ENCODE measurements at regions not wholly inside any gene's neighbourhood (a gene's known extent, or its start where the extent isn't known, plus 50 kb on each side); places are given as distances from the start of the nearest gene placed in this dataset.

- no peak for TF ChIP-seq UBTF (IDR thresholded peaks at IDR 0.05; ENCODE audit: borderline replicate concordance in 1 of 2, low read depth in 2 of 2, low read length in 2 of 2)
- no peak for TF ChIP-seq CHD1 (IDR thresholded peaks at IDR 0.05; ENCODE audit: low read length)
- TF ChIP-seq MEIS2 (IDR thresholded peaks at IDR 0.05; ENCODE audit: partially characterized antibody) = peak; percentile 16
- TF ChIP-seq SREBF1 (IDR thresholded peaks at IDR 0.05; ENCODE audit: borderline replicate concordance, low read depth, low read length) = no peak
- no peak for TF ChIP-seq NCOA6 (IDR thresholded peaks at IDR 0.05)
- no peak for TF ChIP-seq CUX1 (CRISPR knock-in tag; IDR thresholded peaks at IDR 0.05)
- TF ChIP-seq MAFK (IDR thresholded peaks at IDR 0.05; ENCODE audit: low read length) = peak; percentile 57; the same call in 1 of the 2 replicates
- TF ChIP-seq LEF1 (IDR thresholded peaks at IDR 0.05) = 0 out of 2 replicates have a peak, but pooled peaks have one; percentile 27
- TF ChIP-seq GTF2F1 (IDR thresholded peaks at IDR 0.05; ENCODE audit: low read depth, low read length) = no peak
- TF ChIP-seq MTA3 (IDR thresholded peaks at IDR 0.05; ENCODE audit: borderline replicate concordance) = no peak
- no peak for TF ChIP-seq TFE3 (CRISPR knock-in tag; IDR thresholded peaks at IDR 0.05)
- TF ChIP-seq ZNF121 (CRISPR knock-in tag; conservative IDR thresholded peaks at IDR 0.05) = no peak
- no peak for TF ChIP-seq PHB2 (IDR thresholded peaks at IDR 0.05; ENCODE audit: low read depth)
- TF ChIP-seq MTF1 (CRISPR knock-in tag; IDR thresholded peaks at IDR 0.05; ENCODE audit: borderline replicate concordance) = no peak
- TF ChIP-seq NONO (IDR thresholded peaks at IDR 0.05; ENCODE audit: low read depth in 2 of 2, low read length in 1 of 2) = no peak
- no peak for TF ChIP-seq CSDE1 (IDR thresholded peaks at IDR 0.05)
- no peak for TF ChIP-seq HMGN3 (IDR thresholded peaks at IDR 0.05; ENCODE audit: borderline replicate concordance, extremely low read depth, insufficient read length, low read depth, low read length)
- no peak for TF ChIP-seq ZBTB43 (CRISPR knock-in tag; IDR thresholded peaks at IDR 0.05)
- 0 out of 2 replicates have a peak, but pooled peaks have one; percentile 5 for TF ChIP-seq NFIC (IDR thresholded peaks at IDR 0.05)
- no peak for TF ChIP-seq BACH1 (tag; IDR thresholded peaks at IDR 0.05)
These were observed 84.0 kb upstream of the CTSC start (continued) for GRCh38 chr11:88421530-88421929.
